ENCODE measurements at regions not wholly inside any gene's neighbourhood (a gene's known extent, or its start where the extent isn't known, plus 50 kb on each side); places are given as distances from the start of the nearest gene placed in this dataset.

DNA sequence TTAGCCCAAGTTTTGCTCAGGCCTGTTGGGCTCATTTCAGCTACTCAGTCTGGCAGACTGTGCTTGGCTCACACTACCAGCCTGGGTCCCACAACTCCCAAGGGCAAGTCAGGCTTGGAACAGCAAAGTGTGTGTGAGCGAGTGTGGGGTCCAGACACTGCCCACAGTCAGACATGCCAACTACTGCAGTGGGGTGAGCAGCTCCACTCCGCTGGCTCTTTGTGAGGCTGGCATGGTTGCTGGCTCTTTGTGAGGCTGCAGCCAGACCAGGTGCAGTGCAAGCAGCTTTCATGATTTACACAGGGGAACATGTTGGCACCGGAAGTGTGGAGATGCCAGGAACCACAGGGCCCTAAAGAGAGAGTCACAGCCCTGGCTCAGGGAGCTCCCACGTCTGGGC lies 606.7 kb upstream of the FAM174A start:
- WGBS (ENCODE audit: insufficient coverage, insufficient read length) = no CpG with 5 or more reads among the region's 4 CpGs
- no peak overlapping the region for H3K4me3 ChIP-seq (ENCODE audit: low read length)

DNA sequence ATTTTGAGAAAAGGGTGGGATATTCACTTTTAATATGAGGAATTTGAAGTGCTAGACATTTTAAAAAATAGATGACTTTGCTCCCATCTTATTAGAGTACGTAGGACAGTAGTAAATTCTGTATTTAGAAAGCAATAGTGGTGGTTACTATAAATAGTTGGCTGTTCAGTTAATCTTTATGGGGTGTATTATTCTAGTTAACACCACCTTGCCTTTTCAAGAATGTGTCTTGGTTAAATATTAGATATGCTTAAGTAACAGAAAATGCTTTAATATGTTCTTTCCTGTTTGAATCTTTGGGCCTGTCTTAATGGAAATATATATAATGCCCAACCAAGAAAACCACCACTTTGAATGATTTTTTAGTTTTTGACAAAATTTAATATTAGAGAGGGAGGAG lies 608.7 kb upstream of the FAM174A start:
- H3K36me3 ChIP-seq (ENCODE audit: control insufficient read depth, insufficient read depth, low read length) = no peaks in the 10 kb centered on the region
- H3K4me3 ChIP-seq (ENCODE audit: low read length) = no peak overlapping the region
- no CpG with 5 or more reads among the region's 1 CpG for WGBS (ENCODE audit: insufficient coverage, insufficient read length)
- no peaks in the 10 kb centered on the region for H3K4me1 ChIP-seq (ENCODE audit: control insufficient read depth, insufficient read depth, low read length)
- H3K27ac ChIP-seq (ENCODE audit: low read length) = no peak overlapping the region
- DNase-seq (ENCODE audit: low read depth, low spot score) = no peak
- H3K9me3 ChIP-seq (ENCODE audit: control insufficient read depth, insufficient read depth, low read length) = no peaks in the 10 kb centered on the region
- H3K27me3 ChIP-seq (ENCODE audit: control insufficient read depth, insufficient read depth, low read length) = no peaks in the 10 kb centered on the region

More for the DNA sequence above, 606.7 kb upstream of the FAM174A start:
- no peaks in the 10 kb centered on the region for H3K9me3 ChIP-seq (ENCODE audit: control insufficient read depth, insufficient read depth, low read length)
- no peaks in the 10 kb centered on the region for H3K4me1 ChIP-seq (ENCODE audit: control insufficient read depth, insufficient read depth, low read length)
- no peaks in the 10 kb centered on the region for H3K36me3 ChIP-seq (ENCODE audit: control insufficient read depth, insufficient read depth, low read length)
- H3K27ac ChIP-seq (ENCODE audit: low read length) = no peak overlapping the region
- H3K27me3 ChIP-seq (ENCODE audit: control insufficient read depth, insufficient read depth, low read length) = no peaks in the 10 kb centered on the region
- no peak for DNase-seq (ENCODE audit: low read depth, low spot score)

DNA sequence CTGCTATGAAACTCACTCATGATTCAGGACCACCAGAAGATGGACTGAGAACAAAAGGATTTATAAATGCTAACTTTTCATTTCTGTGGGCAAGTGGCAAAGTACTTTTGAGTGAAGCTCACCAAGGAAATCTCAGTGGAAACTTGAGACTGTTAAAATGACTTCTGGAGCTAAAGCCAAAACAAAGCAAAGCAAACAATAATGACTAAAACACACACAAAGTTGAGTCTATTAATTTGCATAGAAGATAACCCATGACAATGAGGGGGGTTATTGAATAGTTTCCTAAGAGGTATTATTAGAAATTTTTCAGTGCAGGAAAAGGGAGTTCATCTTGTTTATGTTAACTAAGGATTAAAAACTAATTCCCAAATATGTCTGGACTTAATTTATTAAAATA lies 612.8 kb upstream of the FAM174A start:
- no peak overlapping the region for H3K4me3 ChIP-seq (ENCODE audit: low read length)
- H3K9me3 ChIP-seq (ENCODE audit: control insufficient read depth, insufficient read depth, low read length) = no peaks in the 10 kb centered on the region
- no peaks in the 10 kb centered on the region for H3K27me3 ChIP-seq (ENCODE audit: control insufficient read depth, insufficient read depth, low read length)
- H3K36me3 ChIP-seq (ENCODE audit: control insufficient read depth, insufficient read depth, low read length) = no peaks in the 10 kb centered on the region
- no peaks in the 10 kb centered on the region for H3K4me1 ChIP-seq (ENCODE audit: control insufficient read depth, insufficient read depth, low read length)
- DNase-seq (ENCODE audit: low read depth, low spot score) = no peak
- H3K27ac ChIP-seq (ENCODE audit: low read length) = no peak overlapping the region

DNA sequence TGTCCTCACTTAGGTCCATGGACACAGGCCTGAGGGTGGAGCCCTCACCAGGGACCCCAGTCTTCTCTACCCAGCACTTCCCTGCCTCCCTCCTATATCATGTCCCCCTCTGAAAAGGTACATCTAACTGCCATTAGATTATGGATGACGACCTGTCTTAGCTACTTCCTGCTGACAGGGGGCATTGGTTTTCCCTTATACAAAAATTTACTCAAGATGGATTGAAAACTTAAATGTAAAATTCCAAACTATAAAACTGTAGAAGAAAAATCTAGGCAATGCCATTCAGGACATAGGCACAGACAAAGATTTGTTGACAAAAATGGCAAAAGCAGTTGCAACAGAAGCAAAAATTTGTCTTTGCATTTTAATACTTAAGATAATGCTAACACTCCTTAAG lies 623.2 kb upstream of the FAM174A start:
- H3K4me3 ChIP-seq (ENCODE audit: low read length) = no peak overlapping the region
- H3K4me1 ChIP-seq (ENCODE audit: control insufficient read depth, insufficient read depth, low read length) = no peaks in the 10 kb centered on the region
- no peak overlapping the region for H3K27ac ChIP-seq (ENCODE audit: low read length)
- WGBS (ENCODE audit: insufficient coverage, insufficient read length) = no CpG with 5 or more reads among the region's 1 CpG
- H3K27me3 ChIP-seq (ENCODE audit: control insufficient read depth, insufficient read depth, low read length) = no peaks in the 10 kb centered on the region
- no peaks in the 10 kb centered on the region for H3K36me3 ChIP-seq (ENCODE audit: control insufficient read depth, insufficient read depth, low read length)
- no peaks in the 10 kb centered on the region for H3K9me3 ChIP-seq (ENCODE audit: control insufficient read depth, insufficient read depth, low read length)
- no peak for DNase-seq (ENCODE audit: low read depth, low spot score)

DNA sequence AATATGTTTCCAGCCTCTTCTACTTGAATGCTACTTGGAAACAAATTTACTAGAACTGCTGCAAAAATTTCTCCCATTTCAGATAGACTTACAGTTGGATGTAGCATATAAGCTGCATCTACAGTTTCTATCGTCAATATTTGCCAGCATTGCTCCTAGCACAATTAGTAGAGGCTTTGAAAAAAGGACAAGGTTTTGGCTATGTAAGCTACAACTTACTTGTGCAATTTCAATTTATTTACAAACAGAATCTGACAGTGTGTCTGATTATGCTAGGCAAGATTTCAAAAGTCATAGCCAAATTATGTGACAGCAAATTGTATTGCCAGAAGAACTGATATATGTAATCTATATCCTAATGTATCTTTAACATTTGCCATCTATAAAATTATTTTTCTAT lies 628.4 kb upstream of the FAM174A start:
- WGBS (ENCODE audit: insufficient coverage, insufficient read length) = no CpG with 5 or more reads among the region's 1 CpG
- Histone ChIP-seq H3K27ac (ENCODE audit: low read length) (no peak overlapping the region), H3K4me3 (ENCODE audit: low read length) (no peak overlapping the region), H3K4me1 (ENCODE audit: control insufficient read depth, insufficient read depth, low read length) (no peaks in the 10 kb centered on the region), H3K27me3 (ENCODE audit: control insufficient read depth, insufficient read depth, low read length) (no peaks in the 10 kb centered on the region), H3K36me3 (ENCODE audit: control insufficient read depth, insufficient read depth, low read length) (no peaks in the 10 kb centered on the region), H3K9me3 (ENCODE audit: control insufficient read depth, insufficient read depth, low read length) (no peaks in the 10 kb centered on the region)
- no peak for DNase-seq (ENCODE audit: low read depth, low spot score)

DNA sequence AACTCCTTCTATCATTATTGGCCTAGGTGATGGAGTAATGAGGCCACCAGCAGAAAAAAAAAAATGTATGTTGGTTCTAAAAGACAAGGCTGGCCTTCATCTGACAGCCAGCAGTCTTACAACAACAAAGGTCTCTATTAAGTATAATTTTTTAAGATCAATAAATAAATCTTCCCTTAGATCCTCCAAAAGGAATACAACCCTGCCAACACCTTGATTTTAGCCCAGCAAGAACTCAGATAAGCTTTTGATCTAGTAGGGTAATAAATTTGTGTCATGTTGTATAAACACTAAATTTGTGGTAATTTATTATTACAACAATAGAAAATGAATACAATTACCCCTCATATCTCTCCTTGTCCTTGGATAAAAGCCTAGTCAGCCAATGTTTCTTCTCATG lies 633.2 kb upstream of the FAM174A start:
- Histone ChIP-seq H3K27ac (ENCODE audit: low read length) (no peak overlapping the region), H3K4me1 (ENCODE audit: control insufficient read depth, insufficient read depth, low read length) (no peaks in the 10 kb centered on the region), H3K36me3 (ENCODE audit: control insufficient read depth, insufficient read depth, low read length) (no peaks in the 10 kb centered on the region), H3K9me3 (ENCODE audit: control insufficient read depth, insufficient read depth, low read length) (no peaks in the 10 kb centered on the region), H3K27me3 (ENCODE audit: control insufficient read depth, insufficient read depth, low read length) (no peaks in the 10 kb centered on the region), H3K4me3 (ENCODE audit: low read length) (no peak overlapping the region)
- no peak for DNase-seq (ENCODE audit: low read depth, low spot score)

DNA sequence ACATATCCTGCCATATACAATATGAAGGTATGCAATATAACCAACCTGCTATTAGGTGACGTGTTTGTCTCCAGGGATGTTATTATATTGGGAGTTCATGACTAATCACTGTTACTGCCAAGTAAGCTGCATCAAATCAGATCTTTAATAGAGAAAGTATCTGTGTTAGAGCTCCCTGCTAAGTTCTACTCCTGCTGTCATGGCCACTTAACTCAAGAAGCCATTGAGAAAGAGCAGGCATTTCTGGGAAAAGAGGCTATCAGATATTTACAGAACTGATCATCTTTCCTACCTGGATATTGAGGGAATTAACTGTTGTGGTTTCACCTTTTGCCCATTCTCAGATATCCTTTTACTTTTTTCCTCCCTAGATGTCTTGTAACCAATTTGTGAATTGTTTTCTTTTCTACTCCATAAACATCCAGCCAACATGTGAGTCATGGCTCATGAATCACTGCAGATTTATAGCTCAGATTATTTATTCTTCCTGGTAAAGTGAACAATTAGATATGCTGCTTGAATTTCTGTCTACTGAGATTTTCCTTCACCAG lies 634.8 kb upstream of the FAM174A start:
- no CpG with 5 or more reads among the region's 1 CpG for WGBS (ENCODE audit: insufficient coverage, insufficient read length)
- DNase-seq (ENCODE audit: low read depth, low spot score) = no peak
- Histone ChIP-seq H3K4me3 (ENCODE audit: low read length) (no peak overlapping the region), H3K4me1 (ENCODE audit: control insufficient read depth, insufficient read depth, low read length) (no peaks in the 10 kb centered on the region), H3K36me3 (ENCODE audit: control insufficient read depth, insufficient read depth, low read length) (no peaks in the 10 kb centered on the region), H3K27ac (ENCODE audit: low read length) (no peak overlapping the region), H3K9me3 (ENCODE audit: control insufficient read depth, insufficient read depth, low read length) (no peaks in the 10 kb centered on the region), H3K27me3 (ENCODE audit: control insufficient read depth, insufficient read depth, low read length) (no peaks in the 10 kb centered on the region)

DNA sequence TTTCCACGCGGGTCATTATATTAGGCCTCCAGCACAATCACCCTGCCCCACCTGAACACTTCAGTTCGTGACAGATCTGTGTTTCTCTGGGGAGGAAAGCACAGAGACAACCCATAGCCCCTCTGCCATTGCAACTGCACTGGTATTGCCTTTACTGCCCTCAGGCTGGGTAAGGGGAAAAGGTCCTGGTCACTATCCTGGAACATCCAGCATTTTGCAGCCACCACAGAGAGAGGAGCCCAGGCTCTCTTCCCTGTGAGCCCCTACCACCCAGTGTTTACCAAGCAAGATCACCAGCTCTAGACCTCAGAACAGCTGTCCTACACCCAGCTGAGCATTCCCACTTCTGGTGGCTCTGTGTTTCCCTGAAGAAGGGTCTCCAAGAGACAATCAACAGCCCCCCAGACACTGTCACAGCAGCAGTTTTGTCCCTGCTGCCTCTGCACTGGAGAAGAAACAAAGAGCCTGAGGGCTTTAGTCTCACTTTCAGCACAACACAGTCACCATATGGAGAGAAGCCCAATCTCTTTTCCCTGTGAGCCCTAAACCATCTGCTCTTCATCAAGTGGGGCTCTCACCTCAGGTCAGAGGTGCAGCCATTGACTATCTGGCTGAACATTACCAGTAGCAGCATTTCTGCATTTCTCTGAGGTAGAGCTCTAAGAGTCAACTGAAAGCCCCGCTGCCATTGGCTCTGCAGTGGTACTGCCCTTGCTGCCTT lies 655.2 kb upstream of the FAM174A start:
- no CpG with 5 or more reads among the region's 4 CpGs for WGBS (ENCODE audit: insufficient coverage, insufficient read length)
- Histone ChIP-seq H3K36me3 (ENCODE audit: control insufficient read depth, insufficient read depth, low read length) (no peaks in the 10 kb centered on the region), H3K4me3 (ENCODE audit: low read length) (no peak overlapping the region), H3K27me3 (ENCODE audit: control insufficient read depth, insufficient read depth, low read length) (no peaks in the 10 kb centered on the region), H3K9me3 (ENCODE audit: control insufficient read depth, insufficient read depth, low read length) (no peaks in the 10 kb centered on the region), H3K27ac (ENCODE audit: low read length) (no peak overlapping the region), H3K4me1 (ENCODE audit: control insufficient read depth, insufficient read depth, low read length) (no peaks in the 10 kb centered on the region)
- DNase-seq (ENCODE audit: low read depth, low spot score) = no peak

DNA sequence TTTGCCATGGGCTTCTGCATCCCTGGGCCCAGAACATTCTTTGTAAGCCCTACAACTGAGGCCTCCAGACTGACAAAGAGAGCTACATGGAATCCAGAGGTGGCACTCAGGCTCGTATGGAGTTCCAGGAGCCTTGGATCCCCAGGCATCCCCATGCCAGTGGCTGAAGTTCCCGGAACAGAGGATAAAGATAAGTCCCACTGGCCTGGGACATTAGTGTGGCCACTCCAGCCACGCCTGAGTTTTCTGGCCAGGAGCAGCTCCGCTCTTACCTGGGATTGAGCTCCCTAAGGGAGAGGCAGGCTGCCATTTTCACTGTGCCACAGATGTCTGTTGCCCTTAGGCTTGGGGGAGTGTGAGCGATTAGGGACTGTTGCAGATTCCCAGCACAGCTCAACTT lies 656.3 kb upstream of the FAM174A start:
- Histone ChIP-seq H3K27ac (ENCODE audit: low read length) (no peak overlapping the region), H3K9me3 (ENCODE audit: control insufficient read depth, insufficient read depth, low read length) (no peaks in the 10 kb centered on the region), H3K36me3 (ENCODE audit: control insufficient read depth, insufficient read depth, low read length) (no peaks in the 10 kb centered on the region), H3K27me3 (ENCODE audit: control insufficient read depth, insufficient read depth, low read length) (no peaks in the 10 kb centered on the region), H3K4me3 (ENCODE audit: low read length) (no peak overlapping the region), H3K4me1 (ENCODE audit: control insufficient read depth, insufficient read depth, low read length) (no peaks in the 10 kb centered on the region)
- DNase-seq (ENCODE audit: low read depth, low spot score) = no peak
- WGBS (ENCODE audit: insufficient coverage, insufficient read length) = no CpG with 5 or more reads among the region's 5 CpGs

DNA sequence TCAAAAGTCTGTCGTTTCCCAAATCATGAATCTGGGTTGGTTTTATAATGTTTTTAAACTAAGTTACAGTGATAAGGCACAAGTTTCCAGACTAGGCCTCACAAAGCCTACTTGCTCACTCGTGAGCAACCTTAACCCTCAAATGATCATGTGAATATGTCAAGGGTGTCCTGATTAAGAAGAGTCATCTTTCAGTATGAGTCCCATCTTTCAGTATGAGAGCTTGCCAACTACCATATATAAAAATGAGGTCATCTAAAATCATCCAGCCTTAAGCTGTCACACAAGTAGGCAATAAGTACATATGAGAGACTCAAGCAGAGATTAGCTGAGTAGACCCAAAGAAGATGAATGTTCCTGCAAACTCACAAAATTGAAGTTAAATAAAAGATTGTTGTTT lies 668.4 kb upstream of the FAM174A start:
- Histone ChIP-seq H3K9me3 (ENCODE audit: control insufficient read depth, insufficient read depth, low read length) (no peaks in the 10 kb centered on the region), H3K27ac (ENCODE audit: low read length) (no peak overlapping the region), H3K4me1 (ENCODE audit: control insufficient read depth, insufficient read depth, low read length) (no peaks in the 10 kb centered on the region), H3K36me3 (ENCODE audit: control insufficient read depth, insufficient read depth, low read length) (no peaks in the 10 kb centered on the region), H3K4me3 (ENCODE audit: low read length) (no peak overlapping the region), H3K27me3 (ENCODE audit: control insufficient read depth, insufficient read depth, low read length) (no peaks in the 10 kb centered on the region)
- no CpG with 5 or more reads among the region's 2 CpGs for WGBS (ENCODE audit: insufficient coverage, insufficient read length)
- no peak for DNase-seq (ENCODE audit: low read depth, low spot score)

DNA sequence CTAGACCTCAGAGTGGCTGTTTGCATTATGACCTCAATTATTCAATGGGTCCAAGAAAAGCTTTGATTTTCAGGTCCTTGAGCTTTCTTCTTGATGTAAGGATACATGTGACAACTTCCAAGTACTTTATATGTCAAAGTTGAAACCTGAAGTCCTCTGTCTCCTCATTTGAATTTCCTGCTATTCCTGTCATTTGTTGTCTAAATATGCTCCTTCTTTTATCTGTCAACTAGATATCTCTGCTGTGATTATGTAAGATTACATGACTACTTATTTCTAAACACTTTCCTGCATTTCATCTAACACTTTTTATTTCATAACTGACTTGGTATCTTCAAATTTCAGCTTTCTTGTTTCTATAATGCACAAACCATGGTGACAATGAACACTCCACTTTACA lies 670.0 kb upstream of the FAM174A start:
- Histone ChIP-seq H3K27me3 (ENCODE audit: control insufficient read depth, insufficient read depth, low read length) (no peaks in the 10 kb centered on the region), H3K4me1 (ENCODE audit: control insufficient read depth, insufficient read depth, low read length) (no peaks in the 10 kb centered on the region), H3K36me3 (ENCODE audit: control insufficient read depth, insufficient read depth, low read length) (no peaks in the 10 kb centered on the region), H3K9me3 (ENCODE audit: control insufficient read depth, insufficient read depth, low read length) (no peaks in the 10 kb centered on the region), H3K27ac (ENCODE audit: low read length) (no peak overlapping the region), H3K4me3 (ENCODE audit: low read length) (no peak overlapping the region)
- DNase-seq (ENCODE audit: low read depth, low spot score) = no peak
